ENCODE measurements at regions not wholly inside any gene's neighbourhood (a gene's known extent, or its start where the extent isn't known, plus 50 kb on each side); places are given as distances from the start of the nearest gene placed in this dataset.

GRCh38 chr11:29458252-29458651, 558.6 kb downstream of the KCNA4 start:
- Histone ChIP-seq H3K9me1 (replicated peaks; ENCODE audit: control insufficient read depth, extremely low read depth, insufficient read depth, low read length) (no peaks in the 10 kb centered on the region), H2AFZ (ENCODE audit: low read depth, low read length) (no peak overlapping the region), H3K79me2 (ENCODE audit: control insufficient read depth, insufficient read depth, low read length) (no peaks in the 10 kb centered on the region), H3K9ac (replicated peaks; ENCODE audit: extremely low read depth, insufficient read depth, low read length) (no peak overlapping the region), H3K36me3 (ENCODE audit: control insufficient read depth in 2 of 2, extremely low read depth in 1 of 2, insufficient read depth in 2 of 2, low read length in 2 of 2) (no peaks in the 10 kb centered on the region), H3K4me3 (replicated peaks in 1 of 3; ENCODE audit: insufficient read depth in 1 of 3, low read depth in 1 of 3, low read length in 3 of 3) (no peak overlapping the region), H3K9me3 (replicated peaks; ENCODE audit: control insufficient read depth, insufficient read depth, low read length) (no peaks in the 10 kb centered on the region), H3K27ac (ENCODE audit: insufficient read depth, low read depth, low read length) (no peak overlapping the region), H4K20me1 (replicated peaks; ENCODE audit: control insufficient read depth, extremely low read depth, insufficient read depth, low read length) (no peaks in the 10 kb centered on the region), H3K4me2 (ENCODE audit: insufficient read depth, low read length) (no peak overlapping the region), H3K27me3 (ENCODE audit: control insufficient read depth in 2 of 2, insufficient read depth in 2 of 2, low read length in 2 of 2) (no peaks in the 10 kb centered on the region), H3K4me1 (ENCODE audit: control insufficient read depth, extremely low read depth, insufficient read depth, low read length) (peaks cover under 1% of the 10 kb centered on the region)
- intact Hi-C loops (cut with micrococcal nuclease) (no loop called here), dilution Hi-C loops (cut with MboI; ENCODE audit: extremely low pct_ligation_motif_present, low sequenced_read_pairs) (no loop called here)
- POLR2A ChIA-PET = no interaction called here
- no peak for DNase-seq (ENCODE audit: low read depth, low spot score)
- no peak for FAIRE-seq
- BruUV-seq (replicated peaks) = no TSS peak
- TF ChIP-seq CTCF (IDR thresholded peaks at IDR 0.05; ENCODE audit: extremely low read depth in 1 of 2, insufficient read depth in 1 of 2, low read depth in 1 of 2, low read length in 2 of 2) (no peak), EZH2 (IDR thresholded peaks at IDR 0.05; ENCODE audit: borderline replicate concordance, low read depth, low read length, severe bottlenecking) (no peak), POLR2A (IDR thresholded peaks at IDR 0.05; ENCODE audit: low read depth, low read length) (no peak), POLR2AphosphoS5 (IDR thresholded peaks at IDR 0.05; ENCODE audit: insufficient read depth, low read depth, low read length) (no peak), MAX (IDR thresholded peaks at IDR 0.05; ENCODE audit: insufficient read depth, insufficient read length) (no peak), JUN (IDR thresholded peaks at IDR 0.05; ENCODE audit: borderline replicate concordance, insufficient read depth, insufficient read length, low read depth) (no peak), MYC (IDR thresholded peaks at IDR 0.05; ENCODE audit: low read depth, low read length) (no peak), GATA2 (IDR thresholded peaks at IDR 0.05; ENCODE audit: insufficient read depth, insufficient read length, low read depth, low read length) (no peak), FOS (IDR thresholded peaks at IDR 0.05; ENCODE audit: borderline replicate concordance, insufficient read depth, low read length) (no peak)
- CTCF ChIA-PET = interaction anchor here (1.5 kb wide), 1 partner anchor 685 kb away, joined by 4 read pairs; no protein-coding TSS in a partner anchor
